ENCODE measurements at regions not wholly inside any gene's neighbourhood (a gene's known extent, or its start where the extent isn't known, plus 50 kb on each side); places are given as distances from the start of the nearest gene placed in this dataset.

DNA sequence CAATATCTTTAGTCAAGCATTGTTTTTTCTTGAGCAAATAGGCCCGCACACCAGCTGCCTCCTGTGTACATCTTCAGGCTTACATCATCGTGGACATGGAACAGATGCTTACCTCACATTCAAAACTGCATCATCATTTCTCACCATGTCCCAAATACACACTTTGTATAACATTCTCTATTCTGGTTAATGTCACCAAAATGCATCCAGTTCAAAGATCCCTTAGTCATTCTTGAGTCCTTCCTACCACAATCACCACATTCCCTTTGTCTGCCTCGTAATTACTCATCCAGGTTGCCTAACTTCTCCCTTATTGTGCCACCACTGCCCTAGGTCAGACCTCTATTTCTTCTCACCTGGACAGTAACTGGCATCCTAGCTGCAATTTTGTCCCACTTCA is 373.7 kb upstream of the GALNT5 start:
- no peak overlapping the region for H2AFZ ChIP-seq (ENCODE audit: low read depth, low read length)
- H3K36me3 ChIP-seq (replicated peaks; ENCODE audit: low read depth, low read length), result no peaks in the 10 kb centered on the region
- H3K27ac ChIP-seq (ENCODE audit: low read length), result no peak overlapping the region
- no peak overlapping the region for H3K4me2 ChIP-seq (ENCODE audit: low read length)
- H3K79me2 ChIP-seq (ENCODE audit: low read length), result no peaks in the 10 kb centered on the region
- TF ChIP-seq EZH2phosphoT487 (IDR thresholded peaks at IDR 0.05; ENCODE audit: low read depth) (no peak), CTCF (IDR thresholded peaks at IDR 0.05; ENCODE audit: low read depth, low read length) (no peak)
- no peaks in the 10 kb centered on the region for H3K9me3 ChIP-seq (ENCODE audit: insufficient read depth, low read length)
- peaks cover 17% of the 10 kb centered on the region; the same call in 1 of the 2 replicates for H3K27me3 ChIP-seq (ENCODE audit: low read depth, low read length)
- no peaks in the 10 kb centered on the region for H4K20me1 ChIP-seq (ENCODE audit: insufficient read depth, low read length)
- no peak overlapping the region for H3K9ac ChIP-seq (ENCODE audit: low read length)
- no peak overlapping the region for H3K4me3 ChIP-seq (ENCODE audit: low read length)
- no peaks in the 10 kb centered on the region for H3K4me1 ChIP-seq (ENCODE audit: low read length)

- H4K20me1 ChIP-seq (ENCODE audit: insufficient read depth, low read length), result no peaks in the 10 kb centered on the region
- no peak overlapping the region for H3K9ac ChIP-seq (ENCODE audit: low read length)
- H2AFZ ChIP-seq (ENCODE audit: low read depth, low read length), result no peak overlapping the region
- no peaks in the 10 kb centered on the region for H3K4me1 ChIP-seq (ENCODE audit: low read length)
- H3K79me2 ChIP-seq (ENCODE audit: low read length), result no peaks in the 10 kb centered on the region
- H3K27ac ChIP-seq (ENCODE audit: low read length), result no peak overlapping the region
- H3K9me3 ChIP-seq (ENCODE audit: insufficient read depth, low read length), result no peaks in the 10 kb centered on the region
- no peaks in the 10 kb centered on the region for H3K36me3 ChIP-seq (replicated peaks; ENCODE audit: low read depth, low read length)
- H3K4me3 ChIP-seq (ENCODE audit: low read length), result no peak overlapping the region
- no peak overlapping the region for H3K4me2 ChIP-seq (ENCODE audit: low read length)
- no peak for TF ChIP-seq EZH2phosphoT487 (IDR thresholded peaks at IDR 0.05; ENCODE audit: low read depth)
- TF ChIP-seq CTCF (IDR thresholded peaks at IDR 0.05; ENCODE audit: low read depth, low read length), result no peak
- H3K27me3 ChIP-seq (ENCODE audit: low read depth, low read length), result peaks cover 17% of the 10 kb centered on the region; the same call in 1 of the 2 replicates
Observed at GRCh38 chr2:156884216-156884615, 373.3 kb upstream of the GALNT5 start.

DNA sequence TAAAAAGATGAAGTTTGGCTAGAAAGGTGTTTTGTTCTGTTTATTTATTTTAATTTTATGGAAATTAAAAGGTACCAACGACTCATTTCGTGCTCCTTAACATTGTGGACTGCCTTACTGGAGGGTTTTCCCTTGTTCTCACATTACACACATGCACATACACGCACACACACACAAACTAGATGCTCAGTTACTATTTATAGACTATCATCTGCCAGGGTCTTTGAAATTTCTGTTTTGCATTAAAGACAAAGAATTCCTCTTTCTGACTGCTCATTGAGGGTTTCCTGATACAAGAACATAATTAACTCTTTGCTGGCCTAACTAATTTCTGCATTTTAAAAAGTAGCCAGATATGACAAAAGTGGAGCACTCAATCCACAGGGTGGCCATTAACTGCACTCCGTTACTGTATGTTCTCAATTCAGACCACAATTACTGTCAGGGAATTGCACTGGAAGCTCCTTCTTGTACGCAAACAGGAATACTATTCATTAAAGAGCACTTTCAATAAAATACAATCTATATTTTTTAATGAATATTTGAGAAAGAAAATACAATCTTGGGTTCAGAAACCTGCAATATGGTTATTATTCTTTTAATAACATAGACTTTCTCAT is 366.9 kb upstream of the GALNT5 start:
- no peak overlapping the region for H3K4me3 ChIP-seq (ENCODE audit: low read length)
- no peaks in the 10 kb centered on the region for H3K9me3 ChIP-seq (ENCODE audit: insufficient read depth, low read length)
- H3K4me2 ChIP-seq (ENCODE audit: low read length), result no peak overlapping the region
- peaks cover 58% of the 10 kb centered on the region for H3K27me3 ChIP-seq (ENCODE audit: low read depth, low read length)
- TF ChIP-seq CTCF (IDR thresholded peaks at IDR 0.05; ENCODE audit: low read depth, low read length) (no peak), EZH2phosphoT487 (IDR thresholded peaks at IDR 0.05; ENCODE audit: low read depth) (no peak)
- no peaks in the 10 kb centered on the region for H3K79me2 ChIP-seq (ENCODE audit: low read length)
- H3K36me3 ChIP-seq (replicated peaks; ENCODE audit: low read depth, low read length), result no peaks in the 10 kb centered on the region
- no peaks in the 10 kb centered on the region for H4K20me1 ChIP-seq (ENCODE audit: insufficient read depth, low read length)
- no peak overlapping the region for H3K9ac ChIP-seq (ENCODE audit: low read length)
- peaks cover 18% of the 10 kb centered on the region for H3K4me1 ChIP-seq (ENCODE audit: low read length)
- H2AFZ ChIP-seq (ENCODE audit: low read depth, low read length), result no peak overlapping the region
- no peak overlapping the region for H3K27ac ChIP-seq (ENCODE audit: low read length)

- H3K4me3 ChIP-seq (ENCODE audit: low read length), result no peak overlapping the region
- H3K9me3 ChIP-seq (ENCODE audit: insufficient read depth, low read length), result no peaks in the 10 kb centered on the region
- no peaks in the 10 kb centered on the region for H3K79me2 ChIP-seq (ENCODE audit: low read length)
- no peak overlapping the region for H2AFZ ChIP-seq (ENCODE audit: low read depth, low read length)
- H4K20me1 ChIP-seq (ENCODE audit: insufficient read depth, low read length), result no peaks in the 10 kb centered on the region
- H3K9ac ChIP-seq (ENCODE audit: low read length), result no peak overlapping the region
- H3K27ac ChIP-seq (ENCODE audit: low read length), result no peak overlapping the region
- peaks cover 28% of the 10 kb centered on the region for H3K4me1 ChIP-seq (ENCODE audit: low read length)
- TF ChIP-seq CTCF (IDR thresholded peaks at IDR 0.05; ENCODE audit: low read depth, low read length) (no peak), EZH2phosphoT487 (IDR thresholded peaks at IDR 0.05; ENCODE audit: low read depth) (no peak)
- no peaks in the 10 kb centered on the region for H3K36me3 ChIP-seq (replicated peaks; ENCODE audit: low read depth, low read length)
- H3K27me3 ChIP-seq (ENCODE audit: low read depth, low read length), result peaks cover 58% of the 10 kb centered on the region
- H3K4me2 ChIP-seq (ENCODE audit: low read length), result no peak overlapping the region
Observed at GRCh38 chr2:156891609-156892008, 365.9 kb upstream of the GALNT5 start.
